ENCODE measurements at regions not wholly inside any gene's neighbourhood (a gene's known extent, or its start where the extent isn't known, plus 50 kb on each side); places are given as distances from the start of the nearest gene placed in this dataset.

- Histone ChIP-seq H3K27me3 (ENCODE audit: insufficient read depth, poor library complexity, severe bottlenecking) (no peaks in the 10 kb centered on the region), H3K4me3 (replicated peaks; ENCODE audit: insufficient read depth, low read length) (no peak overlapping the region), H3K27ac (replicated peaks) (no peak overlapping the region)
- DNase-seq (ENCODE audit: low read depth in 1 of 2, low spot score in 1 of 2), result no peak
- TF ChIP-seq CTCF (IDR thresholded peaks at IDR 0.05; ENCODE audit: insufficient read depth, low read length), result no peak
- TF ChIP-seq, protein P1, sequence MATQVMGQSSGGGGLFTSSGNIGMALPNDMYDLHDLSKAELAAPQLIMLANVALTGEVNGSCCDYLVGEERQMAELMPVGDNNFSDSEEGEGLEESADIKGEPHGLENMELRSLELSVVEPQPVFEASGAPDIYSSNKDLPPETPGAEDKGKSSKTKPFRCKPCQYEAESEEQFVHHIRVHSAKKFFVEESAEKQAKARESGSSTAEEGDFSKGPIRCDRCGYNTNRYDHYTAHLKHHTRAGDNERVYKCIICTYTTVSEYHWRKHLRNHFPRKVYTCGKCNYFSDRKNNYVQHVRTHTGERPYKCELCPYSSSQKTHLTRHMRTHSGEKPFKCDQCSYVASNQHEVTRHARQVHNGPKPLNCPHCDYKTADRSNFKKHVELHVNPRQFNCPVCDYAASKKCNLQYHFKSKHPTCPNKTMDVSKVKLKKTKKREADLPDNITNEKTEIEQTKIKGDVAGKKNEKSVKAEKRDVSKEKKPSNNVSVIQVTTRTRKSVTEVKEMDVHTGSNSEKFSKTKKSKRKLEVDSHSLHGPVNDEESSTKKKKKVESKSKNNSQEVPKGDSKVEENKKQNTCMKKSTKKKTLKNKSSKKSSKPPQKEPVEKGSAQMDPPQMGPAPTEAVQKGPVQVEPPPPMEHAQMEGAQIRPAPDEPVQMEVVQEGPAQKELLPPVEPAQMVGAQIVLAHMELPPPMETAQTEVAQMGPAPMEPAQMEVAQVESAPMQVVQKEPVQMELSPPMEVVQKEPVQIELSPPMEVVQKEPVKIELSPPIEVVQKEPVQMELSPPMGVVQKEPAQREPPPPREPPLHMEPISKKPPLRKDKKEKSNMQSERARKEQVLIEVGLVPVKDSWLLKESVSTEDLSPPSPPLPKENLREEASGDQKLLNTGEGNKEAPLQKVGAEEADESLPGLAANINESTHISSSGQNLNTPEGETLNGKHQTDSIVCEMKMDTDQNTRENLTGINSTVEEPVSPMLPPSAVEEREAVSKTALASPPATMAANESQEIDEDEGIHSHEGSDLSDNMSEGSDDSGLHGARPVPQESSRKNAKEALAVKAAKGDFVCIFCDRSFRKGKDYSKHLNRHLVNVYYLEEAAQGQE (IDR thresholded peaks at IDR 0.05; ENCODE audit: insufficient replicate concordance, low read depth), result no peak
- TF ChIP-seq GABPA (IDR thresholded peaks at IDR 0.05; ENCODE audit: low read depth), result no peak
Measured at GRCh38 chr3:181955566-181955965, 243.8 kb downstream of the SOX2 start.

DNA sequence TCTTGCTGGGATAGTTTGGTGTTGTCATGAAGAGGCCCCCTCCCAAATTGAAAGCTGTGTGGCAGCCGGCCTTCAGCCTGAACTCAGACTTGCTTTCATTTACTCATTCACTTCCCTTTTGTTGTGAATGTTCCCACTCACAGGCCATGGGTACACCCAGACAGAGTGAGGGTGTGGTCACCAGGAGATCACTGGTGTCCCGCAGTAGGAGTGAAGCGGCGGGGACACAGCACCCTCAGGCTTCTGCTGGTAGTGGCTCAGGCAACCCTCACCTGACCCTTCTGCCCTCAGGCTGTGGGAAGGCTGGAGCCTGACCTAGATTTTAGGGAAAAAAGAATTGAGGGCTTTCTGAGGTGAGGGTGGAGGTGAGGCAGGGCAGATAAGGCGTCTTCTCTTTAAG lies 244.4 kb downstream of the SOX2 start:
- no peak overlapping the region for H3K4me3 ChIP-seq (replicated peaks; ENCODE audit: insufficient read depth, low read length)
- TF ChIP-seq, protein P1 (IDR thresholded peaks at IDR 0.05; ENCODE audit: insufficient replicate concordance, low read depth), result no peak
- TF ChIP-seq POLR2AphosphoS5 (IDR thresholded peaks at IDR 0.05; ENCODE audit: low read depth), result no peak
- peak; percentile 13; the same call in 1 of the 2 replicates for TF ChIP-seq SPI1 (IDR thresholded peaks at IDR 0.05; ENCODE audit: borderline replicate concordance, low read depth)
- no peak for TF ChIP-seq GABPA (IDR thresholded peaks at IDR 0.05; ENCODE audit: low read depth)
- no peak for TF ChIP-seq CTCF (IDR thresholded peaks at IDR 0.05; ENCODE audit: insufficient read depth, low read length)
- DNase-seq (ENCODE audit: low read depth in 1 of 2, low spot score in 1 of 2), result no peak
- no peak overlapping the region for H3K27ac ChIP-seq (replicated peaks)
- no peaks in the 10 kb centered on the region for H3K27me3 ChIP-seq (ENCODE audit: insufficient read depth, poor library complexity, severe bottlenecking)

DNA sequence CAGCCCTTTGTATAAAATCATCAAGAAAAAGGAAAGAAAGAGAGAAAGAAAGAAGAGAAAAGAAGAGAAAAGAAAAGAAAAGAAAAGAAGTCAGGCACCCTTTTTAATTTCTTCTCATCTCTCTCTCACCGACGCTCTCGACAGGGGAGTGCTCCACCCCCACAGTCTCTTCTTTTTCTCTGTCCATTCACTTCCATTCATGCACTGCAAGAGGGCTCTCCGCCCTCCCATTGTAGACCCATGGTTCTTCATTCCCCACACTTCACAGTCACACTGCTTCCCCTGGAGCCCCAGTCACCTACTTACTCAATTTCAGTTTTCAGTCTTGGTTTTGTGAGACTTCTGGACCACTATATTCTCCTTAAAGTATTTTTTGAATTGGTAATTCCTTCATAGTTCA lies 254.7 kb downstream of the SOX2 start:
- no peak for DNase-seq (ENCODE audit: low read depth in 1 of 2, low spot score in 1 of 2)
- Histone ChIP-seq H3K4me3 (replicated peaks; ENCODE audit: insufficient read depth, low read length) (no peak overlapping the region), H3K27ac (replicated peaks) (no peak overlapping the region), H3K27me3 (ENCODE audit: insufficient read depth, poor library complexity, severe bottlenecking) (no peaks in the 10 kb centered on the region)
- TF ChIP-seq SPI1 (IDR thresholded peaks at IDR 0.05; ENCODE audit: borderline replicate concordance, low read depth), result no peak

- no peak overlapping the region for H3K4me3 ChIP-seq (replicated peaks; ENCODE audit: insufficient read depth, low read length)
- DNase-seq (ENCODE audit: low read depth in 1 of 2, low spot score in 1 of 2), result no peak
- TF ChIP-seq POLR2AphosphoS5 (IDR thresholded peaks at IDR 0.05; ENCODE audit: low read depth) (no peak), CTCF (IDR thresholded peaks at IDR 0.05; ENCODE audit: insufficient read depth, low read length) (no peak), GABPA (IDR thresholded peaks at IDR 0.05; ENCODE audit: low read depth) (no peak), SPI1 (IDR thresholded peaks at IDR 0.05; ENCODE audit: borderline replicate concordance, low read depth) (no peak)
- TF ChIP-seq, protein P1 (IDR thresholded peaks at IDR 0.05; ENCODE audit: insufficient replicate concordance, low read depth), result no peak
- H3K27ac ChIP-seq (replicated peaks), result no peak overlapping the region
- H3K27me3 ChIP-seq (ENCODE audit: insufficient read depth, poor library complexity, severe bottlenecking), result no peaks in the 10 kb centered on the region
Measured at GRCh38 chr3:181969925-181970324, 258.2 kb downstream of the SOX2 start.

Measured in HL-60 (cell line).